Neural crest cell (in vitro differentiated cells): ENCODE measurements at regions not wholly inside any gene's neighbourhood (a gene's known extent, or its start where the extent isn't known, plus 50 kb on each side); places are given as distances from the start of the nearest gene placed in this dataset.

Source experiments
- DNase-seq: peaks from one replicate; pipeline ENCODE4 v3.0.0; 2021; ENCODE audit warnings: low read depth, mixed read lengths, low spot score
- H3K27ac Mint-ChIP-seq: one replicate; pipeline ENCODE4 v1.8.0; 2021; ENCODE audit warnings: mild to moderate bottlenecking, mixed read lengths; ENCODE audit not compliant: unreplicated experiment
- H3K27me3 Mint-ChIP-seq: 2 replicates; pipeline ENCODE4 v1.8.0; 2021; ENCODE audit warnings: low read depth, mild to moderate bottlenecking, mixed read lengths
- H3K36me3 Mint-ChIP-seq: 2 replicates; pipeline ENCODE4 v1.8.0; 2021; ENCODE audit warnings: low read depth, mild to moderate bottlenecking, mixed read lengths
- H3K4me1 Mint-ChIP-seq: 2 replicates; pipeline ENCODE4 v1.8.0; 2021; ENCODE audit warnings: mixed read lengths
- H3K4me3 Mint-ChIP-seq: one replicate; pipeline ENCODE4 v1.8.0; 2021; ENCODE audit warnings: mild to moderate bottlenecking, mixed read lengths
- H3K9me3 Mint-ChIP-seq: 2 replicates; pipeline ENCODE4 v1.8.0; 2021; ENCODE audit warnings: mixed read lengths
- CTCF ChIP-seq: fragments of 200-600 bp; sonication (generic); conservative IDR thresholded peaks from 2 replicates; pipeline ENCODE4 v1.5.0; 2021; ENCODE audit warnings: antibody characterized with exemption, mild to moderate bottlenecking

DNA sequence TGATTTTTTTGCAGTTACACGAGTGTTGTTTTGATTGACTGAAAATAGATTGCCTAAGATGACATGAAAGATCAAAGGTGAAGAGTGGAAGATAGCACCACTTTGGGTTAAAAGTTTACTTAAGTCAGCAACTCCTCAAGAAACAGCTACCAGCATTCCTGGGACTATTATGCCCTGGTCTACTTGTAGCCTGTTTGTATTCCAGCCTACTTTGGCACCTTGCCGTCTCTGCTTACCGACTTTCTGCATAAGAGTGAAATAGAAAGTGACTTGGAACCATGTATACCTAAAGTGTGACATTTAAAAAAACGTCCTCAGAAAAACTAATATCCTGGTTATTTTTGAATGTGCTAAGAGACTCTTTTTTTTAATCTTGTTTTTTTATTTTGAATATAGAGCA lies 631.5 kb upstream of the PTBP2 start:
- Mint-ChIP-seq H3K4me1 (no peaks in the 10 kb centered on the region), H3K27ac (no peak overlapping the region), H3K9me3 (no peaks in the 10 kb centered on the region), H3K4me3 (no peak overlapping the region), H3K36me3 (no peaks in the 10 kb centered on the region), H3K27me3 (no peaks in the 10 kb centered on the region)
- DNase-seq, result no peak
- no peak for TF ChIP-seq CTCF

GRCh38 chr1:96095849-96096612 lies 625.6 kb upstream of the PTBP2 start:
- H3K4me1 Mint-ChIP-seq, result no peaks in the 10 kb centered on the region
- DNase-seq, result no peak
- H3K4me3 Mint-ChIP-seq, result no peak overlapping the region
- H3K27ac Mint-ChIP-seq, result no peak overlapping the region
- H3K36me3 Mint-ChIP-seq, result no peaks in the 10 kb centered on the region
- no peaks in the 10 kb centered on the region for H3K27me3 Mint-ChIP-seq
- H3K9me3 Mint-ChIP-seq, result no peaks in the 10 kb centered on the region
- no peak for TF ChIP-seq CTCF

- Mint-ChIP-seq H3K4me1 (no peaks in the 10 kb centered on the region), H3K27me3 (no peaks in the 10 kb centered on the region), H3K9me3 (no peaks in the 10 kb centered on the region), H3K4me3 (no peak overlapping the region), H3K27ac (no peak overlapping the region), H3K36me3 (no peaks in the 10 kb centered on the region)
- TF ChIP-seq CTCF, result no peak
- no peak for DNase-seq
These were observed 624.8 kb upstream of the PTBP2 start for GRCh38 chr1:96096613-96097321.

DNA sequence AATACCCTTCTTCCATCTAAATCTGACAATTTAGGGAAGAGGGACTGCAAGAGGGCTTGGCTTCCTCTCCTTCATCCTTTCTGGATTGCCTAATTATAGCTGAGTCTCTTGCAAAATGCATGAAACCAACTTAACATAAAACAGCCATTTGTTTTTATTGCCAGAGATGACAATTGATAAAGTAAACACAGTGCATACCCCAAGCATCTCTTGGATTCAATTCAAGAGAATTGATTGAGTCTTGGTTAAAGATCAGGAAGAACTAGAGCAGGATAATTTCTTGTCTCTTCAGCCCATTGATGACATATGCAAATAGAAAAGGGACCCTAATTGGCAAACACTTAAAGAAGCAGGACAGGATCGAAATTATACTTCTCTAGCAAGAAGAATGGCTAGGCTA lies 617.1 kb upstream of the PTBP2 start:
- Mint-ChIP-seq H3K4me3 (no peak overlapping the region), H3K4me1 (no peaks in the 10 kb centered on the region), H3K27me3 (no peaks in the 10 kb centered on the region), H3K9me3 (no peaks in the 10 kb centered on the region), H3K36me3 (no peaks in the 10 kb centered on the region), H3K27ac (no peak overlapping the region)
- DNase-seq, result no peak
- TF ChIP-seq CTCF, result no peak

- no peaks in the 10 kb centered on the region for H3K27me3 Mint-ChIP-seq
- H3K4me1 Mint-ChIP-seq, result no peaks in the 10 kb centered on the region
- no peak overlapping the region for H3K27ac Mint-ChIP-seq
- no peak for TF ChIP-seq CTCF
- H3K9me3 Mint-ChIP-seq, result no peaks in the 10 kb centered on the region
- H3K36me3 Mint-ChIP-seq, result no peaks in the 10 kb centered on the region
- no peak overlapping the region for H3K4me3 Mint-ChIP-seq
- no peak for DNase-seq
These were observed 616.7 kb upstream of the PTBP2 start for GRCh38 chr1:96104906-96105305.
